SJSA1 (cell line): ENCODE measurements at regions not wholly inside any gene's neighbourhood (a gene's known extent, or its start where the extent isn't known, plus 50 kb on each side); places are given as distances from the start of the nearest gene placed in this dataset.

ENCODE experiments used
- DNase-seq, 2 experiments: peaks; one replicate each; pipeline ENCODE4 v3.0.0-alpha.2; 2015 to 2020; ENCODE audit warnings: low spot score in 2 of 2, low read depth in 1 of 2
- H3K27ac ChIP-seq: fragments of 250-450 bp; sonication (Bioruptor Pico); 2 replicates; pipeline ENCODE4 v1.5.1; 2020; ENCODE audit warnings: mild to moderate bottlenecking, moderate library complexity
- H3K27me3 ChIP-seq: fragments of 250-450 bp; sonication (Bioruptor Pico); replicated peaks from 2 replicates; pipeline ENCODE4 v1.5.1; 2020; ENCODE audit warnings: mild to moderate bottlenecking, moderate library complexity
- H3K36me3 ChIP-seq: fragments of 250-450 bp; sonication (Bioruptor Pico); 2 replicates; pipeline ENCODE4 v1.5.1; 2020; ENCODE audit warnings: mild to moderate bottlenecking
- H3K4me1 ChIP-seq: fragments of 250-450 bp; sonication (Bioruptor Pico); replicated peaks from 2 replicates; pipeline ENCODE4 v1.6.1; 2021; ENCODE audit warnings: mild to moderate bottlenecking
- H3K4me3 ChIP-seq: fragments of 250-450 bp; sonication (Bioruptor Pico); 2 replicates; pipeline ENCODE4 v1.5.1; 2020; ENCODE audit warnings: mild to moderate bottlenecking
- H3K9me3 ChIP-seq: fragments of 250-450 bp; sonication (Bioruptor Pico); replicated peaks from 2 replicates; pipeline ENCODE4 v1.5.1; 2020; ENCODE audit warnings: mild to moderate bottlenecking

DNA sequence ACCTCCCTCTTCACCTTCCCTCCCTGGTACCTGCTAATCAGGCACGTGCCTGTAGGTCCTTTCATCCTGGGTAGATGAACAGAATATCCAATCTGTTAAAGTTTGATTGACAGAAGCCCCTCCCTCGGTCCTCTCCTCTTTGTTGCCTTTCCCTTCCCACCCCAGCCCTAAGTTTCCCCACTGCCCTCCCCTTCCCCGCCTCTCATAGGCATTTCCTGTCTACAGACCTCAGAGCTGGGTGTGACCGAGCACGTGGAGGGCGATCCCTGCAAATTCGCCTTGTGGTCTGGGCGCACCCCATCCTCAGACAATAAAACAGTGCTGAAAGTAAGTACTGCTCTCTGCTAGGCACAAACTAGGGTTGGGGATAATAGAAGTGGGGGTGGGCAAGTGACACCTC is 239.2 kb upstream of the UMPS start:
- Histone ChIP-seq H3K27me3 (no peaks in the 10 kb centered on the region), H3K4me1 (no peaks in the 10 kb centered on the region), H3K4me3 (no peak overlapping the region), H3K36me3 (no peaks in the 10 kb centered on the region), H3K9me3 (no peaks in the 10 kb centered on the region), H3K27ac (no peak overlapping the region)
- no peak for DNase-seq

- Histone ChIP-seq H3K36me3 (no peaks in the 10 kb centered on the region), H3K4me1 (no peaks in the 10 kb centered on the region), H3K27me3 (no peaks in the 10 kb centered on the region), H3K4me3 (no peak overlapping the region), H3K9me3 (no peaks in the 10 kb centered on the region), H3K27ac (no peak overlapping the region)
- DNase-seq, result no peak
These were observed 238.4 kb upstream of the UMPS start for GRCh38 chr3:124491875-124492274.

DNA sequence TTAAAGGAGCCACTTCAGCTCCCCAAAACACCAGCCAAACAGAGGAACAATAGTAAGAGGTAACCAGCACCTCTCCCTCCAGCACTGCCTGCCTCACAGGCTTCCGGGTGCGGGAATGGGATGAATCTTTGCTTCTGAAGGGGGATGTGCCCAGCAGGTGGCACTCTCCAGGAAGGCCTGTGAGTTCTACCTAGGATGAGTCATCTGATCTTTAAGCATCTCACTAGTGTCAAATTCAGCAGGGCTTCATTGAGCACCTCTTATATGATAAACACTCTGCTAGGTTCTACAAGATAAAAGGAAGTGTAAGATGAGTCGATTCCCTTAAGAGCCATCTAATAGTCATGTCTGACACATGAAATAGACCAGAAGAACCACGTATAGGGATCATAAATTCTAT is 237.4 kb upstream of the UMPS start:
- H3K27me3 ChIP-seq, result no peaks in the 10 kb centered on the region
- no peak overlapping the region for H3K4me3 ChIP-seq
- no peaks in the 10 kb centered on the region for H3K36me3 ChIP-seq
- DNase-seq, result peak in 1 of 2 experiments; percentile 14
- H3K4me1 ChIP-seq, result no peaks in the 10 kb centered on the region
- H3K27ac ChIP-seq, result no peak overlapping the region
- no peaks in the 10 kb centered on the region for H3K9me3 ChIP-seq

DNA sequence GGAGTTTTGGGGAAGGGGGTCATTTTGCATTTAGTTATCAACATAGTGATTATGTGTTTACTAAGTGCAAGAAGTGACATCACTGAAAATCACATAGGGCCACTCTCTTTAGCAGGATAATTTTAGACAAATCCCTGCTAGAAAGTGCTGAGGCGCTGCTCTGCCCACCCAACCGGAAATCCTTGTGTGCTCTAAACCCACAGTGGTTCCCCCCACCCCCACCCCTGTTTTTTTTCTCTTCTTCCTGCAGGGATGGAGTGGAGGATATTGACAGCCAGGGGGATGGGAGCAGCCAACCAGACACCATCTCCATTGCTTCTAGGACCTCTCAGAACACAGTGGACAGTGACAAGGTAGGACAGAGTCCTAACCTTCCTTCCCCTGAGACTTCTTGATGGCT is 234.2 kb upstream of the UMPS start:
- Histone ChIP-seq H3K9me3 (no peaks in the 10 kb centered on the region), H3K27me3 (no peaks in the 10 kb centered on the region), H3K4me1 (no peaks in the 10 kb centered on the region), H3K36me3 (no peaks in the 10 kb centered on the region), H3K4me3 (no peak overlapping the region), H3K27ac (no peak overlapping the region)
- DNase-seq, result no peak

DNA sequence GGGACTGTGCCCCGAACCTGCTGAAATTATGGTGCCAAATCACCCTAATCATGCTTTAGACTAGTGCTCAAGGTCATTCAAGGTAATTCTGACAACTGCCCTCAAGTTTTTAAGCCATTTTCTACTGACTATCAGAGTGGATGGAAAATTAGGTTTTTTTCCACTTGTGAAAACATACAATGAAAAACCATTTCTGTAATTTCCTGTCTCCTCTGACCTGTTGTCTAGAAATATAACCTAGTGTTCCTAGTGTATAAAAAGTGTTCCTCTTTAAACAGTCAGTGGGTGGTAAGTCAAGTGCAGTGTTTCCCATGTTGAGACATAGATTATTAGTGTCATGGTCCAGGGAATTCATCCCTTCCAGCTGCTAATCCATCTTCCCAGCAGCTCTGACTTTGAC is 232.8 kb upstream of the UMPS start:
- DNase-seq, result no peak
- Histone ChIP-seq H3K36me3 (no peaks in the 10 kb centered on the region), H3K27ac (no peak overlapping the region), H3K9me3 (no peaks in the 10 kb centered on the region), H3K4me3 (no peak overlapping the region), H3K4me1 (no peaks in the 10 kb centered on the region), H3K27me3 (no peaks in the 10 kb centered on the region)

DNA sequence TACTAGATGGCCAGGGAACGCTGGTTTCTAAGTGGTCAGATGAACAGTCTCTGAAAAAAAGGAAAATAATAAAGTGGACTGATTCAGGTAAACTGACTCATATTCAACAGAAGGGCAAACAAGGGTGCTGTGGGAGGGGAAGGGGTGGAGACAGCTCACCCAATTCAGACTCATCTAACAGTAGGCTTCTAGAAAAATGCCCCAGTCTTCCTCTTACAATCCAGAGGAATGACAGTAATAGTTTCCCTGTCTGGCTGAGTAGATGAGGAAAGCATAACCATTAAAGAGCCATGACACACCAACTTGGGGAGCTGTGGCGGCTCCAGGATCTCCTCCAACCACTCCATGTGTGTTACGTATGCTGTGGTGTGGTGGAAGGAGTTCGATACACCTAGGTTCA is 231.4 kb upstream of the UMPS start:
- DNase-seq, result no peak

DNA sequence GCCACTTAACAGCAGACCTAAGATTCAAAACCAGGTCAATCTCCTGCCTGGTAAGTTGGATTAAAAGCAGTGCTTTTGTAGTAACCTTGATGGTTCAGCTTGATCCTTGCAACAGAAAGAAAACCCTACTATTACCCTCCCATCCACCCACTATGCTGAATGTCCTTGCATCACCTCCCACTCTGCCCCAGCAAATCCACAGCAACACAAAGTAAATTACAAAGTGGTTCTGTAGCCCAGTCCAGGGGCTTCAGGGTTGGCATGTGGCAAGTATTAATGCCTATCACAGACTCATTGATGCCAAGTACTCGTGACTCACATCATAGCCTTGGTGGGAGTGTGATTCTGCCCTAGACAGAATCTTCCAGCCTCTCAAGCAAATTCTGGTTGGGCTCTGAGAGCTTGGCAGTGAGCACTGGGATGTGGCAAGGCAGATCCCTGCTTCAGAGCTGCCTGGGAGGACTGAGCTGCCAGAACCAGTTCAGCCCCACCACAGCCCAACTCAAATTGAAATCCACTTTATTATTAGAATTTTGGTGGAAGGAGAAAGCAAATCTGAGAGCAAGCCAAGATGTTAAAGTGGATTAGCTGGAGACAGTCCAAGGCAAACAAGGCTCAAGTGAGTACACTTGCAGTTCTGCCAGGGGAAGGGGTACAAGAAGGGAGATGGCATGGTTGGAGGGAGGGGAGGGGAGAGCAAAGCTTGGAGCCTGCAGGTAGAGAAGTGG is 225.8 kb upstream of the UMPS start:
- H3K9me3 ChIP-seq, result no peaks in the 10 kb centered on the region
- H3K27me3 ChIP-seq, result no peaks in the 10 kb centered on the region
- no peak overlapping the region for H3K4me3 ChIP-seq
- no peaks in the 10 kb centered on the region for H3K4me1 ChIP-seq
- DNase-seq, result no peak
- H3K36me3 ChIP-seq, result no peaks in the 10 kb centered on the region
- H3K27ac ChIP-seq, result no peak overlapping the region

More for the DNA sequence above, 231.4 kb upstream of the UMPS start:
- H3K4me1 ChIP-seq, result no peaks in the 10 kb centered on the region
- no peaks in the 10 kb centered on the region for H3K36me3 ChIP-seq
- no peak overlapping the region for H3K4me3 ChIP-seq
- no peaks in the 10 kb centered on the region for H3K27me3 ChIP-seq
- H3K9me3 ChIP-seq, result no peaks in the 10 kb centered on the region
- H3K27ac ChIP-seq, result no peak overlapping the region

- Histone ChIP-seq H3K27ac (no peak overlapping the region), H3K9me3 (no peaks in the 10 kb centered on the region)
- DNase-seq, result no peak
These were observed 220.4 kb upstream of the UMPS start for GRCh38 chr3:124509884-124510283.

DNA sequence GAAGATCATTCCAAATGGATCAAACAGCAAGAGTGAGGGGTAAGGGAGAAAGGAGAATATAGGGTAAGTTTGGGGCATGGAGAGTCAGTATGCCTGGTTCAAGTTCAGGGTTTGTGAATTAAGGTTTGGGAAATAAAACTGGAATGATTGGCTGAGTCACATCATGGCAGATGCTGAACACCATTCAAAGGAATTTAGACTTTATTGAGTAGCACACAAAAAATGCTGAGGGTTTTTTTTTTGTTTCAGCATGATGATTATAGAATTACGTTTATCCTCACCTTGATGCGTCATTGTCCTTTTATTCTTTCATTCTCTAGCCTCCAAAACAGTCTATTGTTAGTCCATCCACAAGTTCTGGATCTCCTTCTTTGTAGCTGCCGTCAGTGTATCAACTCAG is 220.0 kb upstream of the UMPS start:
- no peaks in the 10 kb centered on the region for H3K9me3 ChIP-seq
- no peaks in the 10 kb centered on the region for H3K36me3 ChIP-seq
- no peak overlapping the region for H3K4me3 ChIP-seq
- no peaks in the 10 kb centered on the region for H3K27me3 ChIP-seq
- peak in 1 of 2 experiments; percentile 14 for DNase-seq
- peaks cover 24% of the 10 kb centered on the region for H3K4me1 ChIP-seq
- no peak overlapping the region for H3K27ac ChIP-seq

More at GRCh38 chr3:124509884-124510283, 220.4 kb upstream of the UMPS start:
- Histone ChIP-seq H3K4me1 (peaks cover 24% of the 10 kb centered on the region), H3K36me3 (no peaks in the 10 kb centered on the region), H3K4me3 (no peak overlapping the region), H3K27me3 (no peaks in the 10 kb centered on the region)

DNA sequence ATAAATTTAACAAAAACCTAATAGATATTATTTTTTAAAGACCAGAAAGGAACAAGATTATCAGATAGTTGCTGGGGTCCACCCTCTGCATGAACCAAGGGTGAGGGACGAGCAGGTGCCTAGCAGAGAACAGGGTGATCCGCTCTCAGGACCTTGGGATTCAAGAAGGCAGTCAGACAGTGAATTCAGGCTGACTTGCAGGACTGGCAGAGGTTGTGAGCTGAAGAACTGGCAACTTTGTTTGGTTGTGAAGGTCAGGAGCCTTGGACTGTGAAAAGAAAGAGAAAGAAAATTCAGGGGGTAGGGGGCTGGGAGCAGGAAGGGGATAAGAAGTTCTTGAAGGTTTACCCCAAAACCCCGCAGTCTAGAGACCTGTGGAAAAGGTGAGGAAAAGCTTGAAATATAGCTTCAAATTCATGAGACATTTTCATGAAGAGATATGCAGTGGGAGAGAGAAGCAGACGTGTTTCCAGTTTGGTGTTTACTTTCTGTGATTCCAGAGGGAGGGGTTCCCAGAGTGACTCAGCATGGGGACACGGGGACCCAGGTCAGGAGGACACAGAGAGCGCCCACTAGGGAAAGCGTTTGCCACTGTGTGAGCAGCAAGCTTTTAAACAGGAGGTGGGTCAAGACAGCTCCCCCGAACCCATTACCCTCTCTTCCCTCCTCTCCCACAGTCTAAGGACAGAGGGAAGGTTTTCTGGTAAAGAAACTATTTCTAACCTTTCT is 217.2 kb upstream of the UMPS start:
- peak in 1 of 2 experiments; percentile 14 for DNase-seq

GRCh38 chr3:124513610-124513997 is 216.6 kb upstream of the UMPS start:
- no peaks in the 10 kb centered on the region for H3K27me3 ChIP-seq
- no peak overlapping the region for H3K4me3 ChIP-seq
- no peaks in the 10 kb centered on the region for H3K9me3 ChIP-seq
- H3K27ac ChIP-seq, result no peak overlapping the region
- no peaks in the 10 kb centered on the region for H3K36me3 ChIP-seq
- peaks cover 24% of the 10 kb centered on the region for H3K4me1 ChIP-seq
- DNase-seq, result no peak

More for the DNA sequence above, 217.2 kb upstream of the UMPS start:
- Histone ChIP-seq H3K27ac (no peak overlapping the region; the same call in 1 of the 2 replicates), H3K4me1 (peaks cover 24% of the 10 kb centered on the region), H3K27me3 (no peaks in the 10 kb centered on the region), H3K9me3 (no peaks in the 10 kb centered on the region), H3K36me3 (no peaks in the 10 kb centered on the region), H3K4me3 (no peak overlapping the region)

DNA sequence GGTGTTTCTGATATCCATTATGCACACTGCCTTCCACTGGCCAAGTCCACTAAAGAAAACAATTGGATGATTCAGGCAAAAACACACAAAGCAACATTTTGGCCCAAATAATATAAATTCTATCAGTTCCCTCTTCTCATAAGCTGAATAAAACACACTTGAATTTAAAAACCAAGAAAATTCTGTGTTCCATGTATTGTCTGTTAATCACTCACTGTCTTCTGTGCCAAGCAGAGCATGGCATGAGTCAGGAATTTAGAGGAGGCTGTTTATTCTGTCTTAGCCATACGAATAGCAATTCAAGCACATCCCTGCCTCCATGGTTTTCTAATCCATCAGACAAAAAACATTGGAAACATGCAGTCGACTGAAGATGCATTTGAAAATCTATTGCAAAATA is 215.6 kb upstream of the UMPS start:
- Histone ChIP-seq H3K4me3 (no peak overlapping the region), H3K27ac (no peak overlapping the region), H3K36me3 (no peaks in the 10 kb centered on the region), H3K4me1 (peaks cover 24% of the 10 kb centered on the region), H3K9me3 (no peaks in the 10 kb centered on the region), H3K27me3 (no peaks in the 10 kb centered on the region)
- no peak for DNase-seq

GRCh38 chr3:124516333-124516732 is 213.9 kb upstream of the UMPS start:
- Histone ChIP-seq H3K4me1 (peaks cover 20% of the 10 kb centered on the region), H3K27me3 (no peaks in the 10 kb centered on the region), H3K36me3 (no peaks in the 10 kb centered on the region), H3K9me3 (no peaks in the 10 kb centered on the region), H3K27ac (no peak overlapping the region), H3K4me3 (no peak overlapping the region)
- no peak for DNase-seq

- H3K36me3 ChIP-seq, result no peaks in the 10 kb centered on the region
- no peaks in the 10 kb centered on the region for H3K9me3 ChIP-seq
- no peak for DNase-seq
- H3K4me1 ChIP-seq, result peaks cover 24% of the 10 kb centered on the region
- no peaks in the 10 kb centered on the region for H3K27me3 ChIP-seq
- no peak overlapping the region for H3K27ac ChIP-seq
- no peak overlapping the region for H3K4me3 ChIP-seq
These were observed 212.9 kb upstream of the UMPS start for GRCh38 chr3:124517306-124517705.
